GM18511 (cell line): ENCODE measurements at regions not wholly inside any gene's neighbourhood (a gene's known extent, or its start where the extent isn't known, plus 50 kb on each side); places are given as distances from the start of the nearest gene placed in this dataset.

Source experiments
- ATAC-seq: cut with Tn5 transposase; IDR thresholded peaks from one replicate; pipeline ENCODE4 v1.9.1; 2021; ENCODE audit warnings: mild to moderate bottlenecking, moderate library complexity; ENCODE audit not compliant: unreplicated experiment

- no peak for ATAC-seq
Observed at GRCh38 chr10:128418819-128419218, 292.6 kb upstream of the MKI67 start.

- ATAC-seq: no peak
Observed at GRCh38 chr10:128419466-128420019, 293.3 kb upstream of the MKI67 start.

GRCh38 chr10:128420623-128421022 is 294.4 kb upstream of the MKI67 start:
- no peak for ATAC-seq

- ATAC-seq: no peak
Observed at GRCh38 chr10:128421371-128422160, 295.3 kb upstream of the MKI67 start.

GRCh38 chr10:128422190-128422589 is 296.0 kb upstream of the MKI67 start:
- no peak for ATAC-seq

GRCh38 chr10:128422999-128423398 is 296.8 kb upstream of the MKI67 start:
- no peak for ATAC-seq

GRCh38 chr10:128429321-128429720 is 303.1 kb upstream of the MKI67 start:
- no peak for ATAC-seq

GRCh38 chr10:128429835-128430513 is 303.8 kb upstream of the MKI67 start:
- no peak for ATAC-seq

- ATAC-seq: no peak
Observed at GRCh38 chr10:128431083-128431482, 304.9 kb upstream of the MKI67 start.

GRCh38 chr10:128431506-128431905 is 305.3 kb upstream of the MKI67 start:
- no peak for ATAC-seq

GRCh38 chr10:128432011-128432410 is 305.8 kb upstream of the MKI67 start:
- ATAC-seq: no peak

- no peak for ATAC-seq
Observed at GRCh38 chr10:128432423-128432822, 306.2 kb upstream of the MKI67 start.

- ATAC-seq: no peak
Observed at GRCh38 chr10:128435811-128436210, 309.6 kb upstream of the MKI67 start.

- ATAC-seq: no peak
Observed at GRCh38 chr10:128437786-128438345, 311.6 kb upstream of the MKI67 start.

GRCh38 chr10:128438417-128439063 is 312.3 kb upstream of the MKI67 start:
- ATAC-seq: no peak

- ATAC-seq: no peak
Observed at GRCh38 chr10:128440513-128441160, 314.4 kb upstream of the MKI67 start.

- no peak for ATAC-seq
Observed at GRCh38 chr10:128443925-128444518, 317.8 kb upstream of the MKI67 start.

GRCh38 chr10:128448796-128449195 is 322.6 kb upstream of the MKI67 start:
- ATAC-seq: no peak

- ATAC-seq: no peak
Observed at GRCh38 chr10:128451879-128452278, 325.7 kb upstream of the MKI67 start.

- ATAC-seq: no peak
Observed at GRCh38 chr10:128456271-128456670, 330.0 kb upstream of the MKI67 start.
